Fibroblast of lung (primary cell): ENCODE measurements at regions not wholly inside any gene's neighbourhood (a gene's known extent, or its start where the extent isn't known, plus 50 kb on each side); places are given as distances from the start of the nearest gene placed in this dataset.

Experiments
- DNase-seq, 2 donors: peaks; one replicate each; pipeline versions ENCODE4 v3.0.0 to v3.0.0-alpha.2; 2010; ENCODE audit warnings: low read depth in 2 of 2
- H2AFZ ChIP-seq: 2 replicates; pipeline ENCODE4 v1.5.1; 2012; ENCODE audit warnings: low read length, control low read depth, inconsistent platforms
- H3K27ac ChIP-seq: 2 replicates; pipeline ENCODE4 v1.5.1; 2011; ENCODE audit warnings: low read length, control low read depth; ENCODE audit not compliant: insufficient read depth
- H3K27me3 ChIP-seq: 2 replicates; pipeline ENCODE4 v1.5.1; 2011; ENCODE audit warnings: mild to moderate bottlenecking, low read length; ENCODE audit not compliant: control insufficient read depth, insufficient read depth
- H3K36me3 ChIP-seq: 2 replicates; pipeline ENCODE4 v1.5.1; 2011; ENCODE audit warnings: low read length; ENCODE audit not compliant: control insufficient read depth, insufficient read depth
- H3K4me1 ChIP-seq: 2 replicates; pipeline ENCODE4 v1.5.1; 2011; ENCODE audit warnings: low read length; ENCODE audit not compliant: control insufficient read depth, insufficient read depth; ENCODE audit errors: extremely low read depth
- H3K4me2 ChIP-seq: 2 replicates; pipeline ENCODE4 v1.5.1; 2011; ENCODE audit warnings: low read length, control low read depth; ENCODE audit not compliant: insufficient read depth; ENCODE audit errors: extremely low read depth
- H3K4me3 ChIP-seq, 4 experiments: fragments of 200-600 bp in 1 of 4; sonication (generic) in 1 of 4; replicated peaks in 1 of 4; 2 replicates each; pipeline ENCODE4 v1.5.1; 2011 to 2016; ENCODE audit warnings: low read length in 4 of 4, low read depth in 3 of 4, mild to moderate bottlenecking in 3 of 4, control low read depth in 2 of 4, inconsistent platforms in 1 of 4, mixed read lengths in 1 of 4; ENCODE audit not compliant: insufficient read depth in 1 of 4; ENCODE audit errors: control extremely low read depth in 1 of 4
- H3K79me2 ChIP-seq: 2 replicates; pipeline ENCODE4 v1.5.1; 2012; ENCODE audit warnings: mild to moderate bottlenecking, low read length, inconsistent platforms; ENCODE audit not compliant: control insufficient read depth, insufficient read depth
- H3K9ac ChIP-seq: 2 replicates; pipeline ENCODE4 v1.5.1; 2011; ENCODE audit warnings: mild to moderate bottlenecking, low read length, control low read depth; ENCODE audit not compliant: insufficient read depth
- H3K9me3 ChIP-seq: 2 replicates; pipeline ENCODE4 v1.5.1; 2012; ENCODE audit warnings: low read depth, low read length; ENCODE audit not compliant: control insufficient read depth, insufficient read depth
- H4K20me1 ChIP-seq: 2 replicates; pipeline ENCODE4 v1.5.1; 2011; ENCODE audit warnings: low read length; ENCODE audit not compliant: control insufficient read depth, insufficient read depth; ENCODE audit errors: extremely low read depth
- EZH2 ChIP-seq: IDR thresholded peaks from 2 replicates; pipeline ENCODE4 v1.5.1; 2012; ENCODE audit warnings: low read length, control low read depth, mild to moderate bottlenecking; ENCODE audit errors: missing control alignments
- TF ChIP-seq, protein P1 (sequence below), 2 donors: IDR thresholded peaks in 1 of 2; conservative IDR thresholded peaks in 1 of 2; 1 replicate in 1 of 2; 2 replicates in 1 of 2; pipeline ENCODE4 v1.5.1; 2011 to 2012; ENCODE audit warnings: low read length in 2 of 2, control low read depth in 1 of 2, inconsistent platforms in 1 of 2, low read depth in 1 of 2, mild to moderate bottlenecking in 1 of 2

- H3K9ac ChIP-seq = no peak overlapping the region
- TF ChIP-seq, protein P1, sequence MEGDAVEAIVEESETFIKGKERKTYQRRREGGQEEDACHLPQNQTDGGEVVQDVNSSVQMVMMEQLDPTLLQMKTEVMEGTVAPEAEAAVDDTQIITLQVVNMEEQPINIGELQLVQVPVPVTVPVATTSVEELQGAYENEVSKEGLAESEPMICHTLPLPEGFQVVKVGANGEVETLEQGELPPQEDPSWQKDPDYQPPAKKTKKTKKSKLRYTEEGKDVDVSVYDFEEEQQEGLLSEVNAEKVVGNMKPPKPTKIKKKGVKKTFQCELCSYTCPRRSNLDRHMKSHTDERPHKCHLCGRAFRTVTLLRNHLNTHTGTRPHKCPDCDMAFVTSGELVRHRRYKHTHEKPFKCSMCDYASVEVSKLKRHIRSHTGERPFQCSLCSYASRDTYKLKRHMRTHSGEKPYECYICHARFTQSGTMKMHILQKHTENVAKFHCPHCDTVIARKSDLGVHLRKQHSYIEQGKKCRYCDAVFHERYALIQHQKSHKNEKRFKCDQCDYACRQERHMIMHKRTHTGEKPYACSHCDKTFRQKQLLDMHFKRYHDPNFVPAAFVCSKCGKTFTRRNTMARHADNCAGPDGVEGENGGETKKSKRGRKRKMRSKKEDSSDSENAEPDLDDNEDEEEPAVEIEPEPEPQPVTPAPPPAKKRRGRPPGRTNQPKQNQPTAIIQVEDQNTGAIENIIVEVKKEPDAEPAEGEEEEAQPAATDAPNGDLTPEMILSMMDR (conservative IDR thresholded peaks at IDR 0.05 in 1 of 2, IDR thresholded peaks at IDR 0.05 in 1 of 2; ENCODE audit: low read depth in 1 of 2, low read length in 2 of 2) = no peak
- TF ChIP-seq EZH2 = no peak
- DNase-seq = no peak
- H3K4me1 ChIP-seq = no peaks in the 10 kb centered on the region
- no peaks in the 10 kb centered on the region for H3K79me2 ChIP-seq
- no peaks in the 10 kb centered on the region for H3K36me3 ChIP-seq
- H3K4me2 ChIP-seq = no peak overlapping the region
- H4K20me1 ChIP-seq = no peaks in the 10 kb centered on the region
- no peak overlapping the region for H3K4me3 ChIP-seq
- no peaks in the 10 kb centered on the region for H3K9me3 ChIP-seq
- no peak overlapping the region for H2AFZ ChIP-seq
- H3K27ac ChIP-seq = no peak overlapping the region
- no peaks in the 10 kb centered on the region for H3K27me3 ChIP-seq
Measured at GRCh38 chr2:175750195-175750594, 251.9 kb downstream of the LNPK start.

- Histone ChIP-seq H3K79me2 (no peaks in the 10 kb centered on the region), H2AFZ (no peak overlapping the region), H3K9me3 (no peaks in the 10 kb centered on the region), H4K20me1 (no peaks in the 10 kb centered on the region), H3K27ac (no peak overlapping the region), H3K36me3 (no peaks in the 10 kb centered on the region), H3K27me3 (no peaks in the 10 kb centered on the region), H3K4me3 (no peak overlapping the region), H3K4me2 (no peak overlapping the region), H3K4me1 (no peaks in the 10 kb centered on the region), H3K9ac (no peak overlapping the region)
- TF ChIP-seq EZH2 = no peak
- TF ChIP-seq, protein P1 (conservative IDR thresholded peaks at IDR 0.05 in 1 of 2, IDR thresholded peaks at IDR 0.05 in 1 of 2; ENCODE audit: low read depth in 1 of 2, low read length in 2 of 2) = no peak
- no peak for DNase-seq
Measured at GRCh38 chr2:175745911-175746310, 256.2 kb downstream of the LNPK start.

- Histone ChIP-seq H2AFZ (no peak overlapping the region), H3K9ac (no peak overlapping the region), H4K20me1 (no peaks in the 10 kb centered on the region), H3K79me2 (no peaks in the 10 kb centered on the region), H3K27me3 (no peaks in the 10 kb centered on the region), H3K27ac (no peak overlapping the region), H3K4me3 (no peak overlapping the region), H3K36me3 (no peaks in the 10 kb centered on the region), H3K9me3 (no peaks in the 10 kb centered on the region), H3K4me2 (no peak overlapping the region), H3K4me1 (no peaks in the 10 kb centered on the region)
- TF ChIP-seq, protein P1 (conservative IDR thresholded peaks at IDR 0.05 in 1 of 2, IDR thresholded peaks at IDR 0.05 in 1 of 2; ENCODE audit: low read depth in 1 of 2, low read length in 2 of 2) = no peak
- no peak for TF ChIP-seq EZH2
- DNase-seq = peak in 1 of 2 donors; percentile 32
Measured at GRCh38 chr2:175744000-175744399, 258.1 kb downstream of the LNPK start.
